HG03103 (cell line): ENCODE measurements at regions not wholly inside any gene's neighbourhood (a gene's known extent, or its start where the extent isn't known, plus 50 kb on each side); places are given as distances from the start of the nearest gene placed in this dataset.

Experiments
- ATAC-seq: cut with Tn5 transposase; IDR thresholded peaks from one replicate; pipeline ENCODE4 v1.9.1; 2021; ENCODE audit warnings: low read depth; ENCODE audit not compliant: unreplicated experiment

GRCh38 chr6:121963826-121964225 lies 435.6 kb upstream of the HSF2 start:
- ATAC-seq = no peak

GRCh38 chr6:121965739-121966138 lies 433.7 kb upstream of the HSF2 start:
- no peak for ATAC-seq

GRCh38 chr6:121967631-121968030 lies 431.8 kb upstream of the HSF2 start:
- ATAC-seq = no peak

GRCh38 chr6:121971931-121972335 lies 427.5 kb upstream of the HSF2 start:
- ATAC-seq = no peak

- no peak for ATAC-seq
Observed at GRCh38 chr6:121984956-121985355, 414.5 kb upstream of the HSF2 start.

GRCh38 chr6:121993362-121993761 lies 406.1 kb upstream of the HSF2 start:
- no peak for ATAC-seq

- no peak for ATAC-seq
Observed at GRCh38 chr6:121994919-121995318, 404.5 kb upstream of the HSF2 start.

GRCh38 chr6:121998631-121999030 lies 400.8 kb upstream of the HSF2 start:
- ATAC-seq = no peak

- ATAC-seq = no peak
Observed at GRCh38 chr6:121999456-122000065, 399.9 kb upstream of the HSF2 start.

- no peak for ATAC-seq
Observed at GRCh38 chr6:122005661-122006060, 393.8 kb upstream of the HSF2 start.

GRCh38 chr6:122007339-122007738 lies 392.1 kb upstream of the HSF2 start:
- no peak for ATAC-seq

- no peak for ATAC-seq
Observed at GRCh38 chr6:122008101-122008999, 391.1 kb upstream of the HSF2 start.

GRCh38 chr6:122009000-122009350 lies 390.5 kb upstream of the HSF2 start:
- ATAC-seq = no peak

- no peak for ATAC-seq
Observed at GRCh38 chr6:122012578-122012977, 386.9 kb upstream of the HSF2 start.

- no peak for ATAC-seq
Observed at GRCh38 chr6:122014961-122015360, 384.5 kb upstream of the HSF2 start.

GRCh38 chr6:122020588-122021264 lies 378.7 kb upstream of the HSF2 start:
- ATAC-seq = peak; percentile 67

GRCh38 chr6:122025104-122025503 lies 374.3 kb upstream of the HSF2 start:
- no peak for ATAC-seq

- ATAC-seq = no peak
Observed at GRCh38 chr6:122026582-122027369, 372.7 kb upstream of the HSF2 start.

- no peak for ATAC-seq
Observed at GRCh38 chr6:122028933-122029522, 370.4 kb upstream of the HSF2 start.

GRCh38 chr6:122033564-122034181 lies 365.8 kb upstream of the HSF2 start:
- ATAC-seq = peak; percentile 95
